T1000 (cell line): ENCODE measurements at regions not wholly inside any gene's neighbourhood (a gene's known extent, or its start where the extent isn't known, plus 50 kb on each side); places are given as distances from the start of the nearest gene placed in this dataset.
"Not testable (repeated sequence)": the region's sequence is repeated elsewhere in the genome, so short reads cannot be mapped to it uniquely, and the experiment has no call there.

ENCODE experiments used
- DNase-seq: peaks from one replicate; lab custom pipeline; 2025; ENCODE audit warnings: mixed read lengths; lab: John Stamatoyannopoulos, UW

DNA sequence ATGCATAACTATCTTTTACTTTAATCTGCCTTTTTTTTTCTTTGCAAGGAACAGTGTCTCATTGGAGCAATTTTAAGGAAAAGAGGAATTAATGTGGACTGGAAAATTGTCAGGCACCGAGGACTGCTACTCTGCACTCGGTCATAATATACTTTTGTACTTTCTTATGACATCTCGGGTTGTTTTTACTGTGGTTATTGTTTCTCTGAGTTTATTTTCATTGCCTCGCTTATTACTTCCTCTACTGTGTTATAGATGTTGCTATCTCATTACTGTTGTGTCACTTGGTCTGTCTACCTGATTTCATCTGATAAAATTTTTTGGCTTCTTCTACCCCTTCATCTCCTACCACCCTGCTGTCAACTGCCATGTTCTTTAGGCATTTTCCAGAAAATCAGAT, 213.5 kb upstream of the POU1F1 start:
- no peak for DNase-seq

DNA sequence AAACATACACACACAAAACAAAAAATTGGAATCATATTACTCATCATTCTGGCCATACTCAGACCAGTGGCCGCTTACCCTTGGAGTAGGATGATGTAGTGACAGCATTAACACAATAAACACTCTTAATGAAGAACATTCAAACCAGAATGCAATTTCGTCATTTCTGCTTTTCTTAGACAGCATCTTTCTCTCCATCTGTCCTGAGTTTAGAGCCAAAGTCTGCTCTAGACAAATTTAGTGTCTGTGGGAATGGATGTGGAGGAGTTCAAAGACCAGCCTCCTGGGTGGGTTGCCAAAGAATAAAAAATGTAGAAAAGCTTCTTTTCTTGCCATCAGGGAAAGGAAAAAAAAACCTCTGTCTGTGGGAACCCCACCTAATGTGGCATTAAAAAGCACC, 212.4 kb upstream of the POU1F1 start:
- DNase-seq: no peak

DNA sequence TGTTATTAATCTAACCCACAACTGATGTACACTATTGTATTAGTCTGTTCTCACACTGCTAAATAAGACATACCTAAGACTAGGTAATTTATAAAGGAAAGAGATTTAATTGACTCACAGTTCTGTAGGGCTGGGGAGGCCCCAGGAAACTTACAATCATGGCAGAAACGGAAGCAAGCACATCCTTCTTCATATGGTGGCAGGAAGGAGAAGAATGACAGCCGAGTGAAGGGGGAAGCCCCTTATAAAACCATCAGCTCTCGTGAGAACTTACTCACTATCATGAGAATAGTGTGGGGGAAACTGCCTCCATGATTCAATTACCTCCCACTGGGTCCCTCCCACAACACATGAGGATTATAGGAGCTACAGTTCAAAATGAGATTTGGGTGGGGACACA, 210.3 kb upstream of the POU1F1 start:
- DNase-seq: not testable (repeated sequence)

DNA sequence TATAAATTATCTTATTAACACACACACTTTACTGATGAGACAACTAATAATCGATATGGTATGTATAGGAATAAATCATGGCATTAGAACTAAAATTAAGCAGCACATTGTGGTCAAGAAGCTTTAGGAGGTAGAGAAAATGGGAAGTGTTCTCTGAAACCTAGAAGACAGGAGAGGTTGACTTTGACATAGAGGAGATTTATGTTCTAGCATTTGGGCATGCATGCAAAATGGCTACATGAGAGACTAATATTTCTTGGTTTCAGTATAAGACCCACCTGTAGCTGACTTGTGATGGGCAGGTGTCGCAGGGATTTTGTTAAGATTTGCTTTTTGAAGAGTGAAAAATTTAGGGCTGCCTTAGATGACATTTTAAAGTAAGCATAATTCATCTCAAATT, 209.7 kb upstream of the POU1F1 start:
- DNase-seq: no peak

DNA sequence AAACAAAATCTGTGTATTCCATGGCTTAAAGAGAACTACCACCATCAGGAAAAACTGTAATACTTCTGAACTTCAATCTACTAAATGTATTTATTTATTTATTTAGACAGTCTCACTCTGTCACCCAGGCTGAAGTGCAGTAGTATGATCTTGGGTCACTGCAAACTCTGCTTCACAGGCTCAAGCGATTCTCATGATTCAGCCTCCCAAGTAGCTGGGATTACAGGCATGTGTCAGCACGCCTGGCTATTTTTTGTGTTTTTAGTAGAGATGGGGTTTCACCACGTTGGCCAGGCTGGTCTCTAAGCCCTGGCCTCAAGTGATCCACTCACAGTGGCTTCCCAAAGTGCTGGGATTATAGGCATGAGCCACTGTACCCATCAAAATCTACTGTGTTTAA, 202.3 kb upstream of the POU1F1 start:
- no peak for DNase-seq

DNA sequence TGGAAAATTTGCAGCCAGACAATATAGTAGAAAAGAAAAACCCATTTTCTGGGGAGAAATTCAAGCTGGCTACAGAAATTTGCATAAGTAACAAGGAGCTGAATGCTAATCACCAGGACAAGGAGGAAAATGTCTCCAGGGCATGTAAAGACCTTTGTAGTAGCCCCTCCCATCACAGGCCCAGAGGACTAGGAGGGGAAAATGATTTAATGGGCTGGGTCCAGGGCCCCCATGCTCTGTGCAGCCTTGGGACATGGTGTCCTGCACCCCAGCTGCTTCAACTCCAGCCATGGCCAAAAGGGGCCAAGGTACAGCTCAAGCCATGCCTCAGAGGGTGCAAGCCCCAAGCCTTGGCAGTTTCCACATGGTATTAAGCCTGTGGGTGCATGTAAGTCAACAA, 197.6 kb upstream of the POU1F1 start:
- DNase-seq: no peak

DNA sequence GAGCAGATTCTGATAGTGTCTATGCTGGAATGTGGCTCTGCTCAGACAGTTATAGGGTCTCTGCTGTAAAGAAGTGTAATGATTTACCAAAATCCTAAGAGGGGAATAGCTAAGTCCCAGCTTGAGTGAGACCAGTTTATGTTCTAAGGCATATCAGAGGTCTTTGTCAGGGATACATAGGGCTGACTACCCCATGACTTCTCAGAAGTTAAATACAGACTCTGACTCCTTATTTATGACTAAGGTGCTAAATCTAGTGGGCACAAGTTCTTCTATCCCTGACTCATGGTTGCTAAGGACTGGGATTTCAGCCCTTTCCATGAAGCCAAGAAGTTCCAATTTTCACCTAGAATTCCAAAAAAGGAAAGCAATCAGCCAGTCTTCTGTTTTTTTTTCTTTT, 192.6 kb upstream of the POU1F1 start:
- no peak for DNase-seq

DNA sequence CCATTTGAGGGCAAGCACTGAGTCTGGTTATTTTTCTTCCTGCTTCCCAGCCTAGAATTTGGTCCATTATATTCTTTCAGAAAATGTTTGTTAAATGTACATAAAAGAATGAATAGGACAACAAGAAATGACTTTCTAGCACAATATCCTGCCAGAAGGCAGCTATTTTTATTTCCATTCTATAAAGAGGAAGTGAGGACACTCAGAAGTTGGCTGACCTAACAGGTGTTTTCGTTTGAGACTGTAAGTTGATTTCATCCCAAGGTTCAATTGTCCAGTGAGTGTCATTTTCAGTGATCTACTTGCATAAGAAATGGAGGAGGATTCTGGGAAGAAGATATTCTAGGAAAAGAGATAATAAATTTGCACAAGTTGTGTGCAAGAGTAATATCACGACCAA, 191.9 kb upstream of the POU1F1 start:
- DNase-seq: no peak

DNA sequence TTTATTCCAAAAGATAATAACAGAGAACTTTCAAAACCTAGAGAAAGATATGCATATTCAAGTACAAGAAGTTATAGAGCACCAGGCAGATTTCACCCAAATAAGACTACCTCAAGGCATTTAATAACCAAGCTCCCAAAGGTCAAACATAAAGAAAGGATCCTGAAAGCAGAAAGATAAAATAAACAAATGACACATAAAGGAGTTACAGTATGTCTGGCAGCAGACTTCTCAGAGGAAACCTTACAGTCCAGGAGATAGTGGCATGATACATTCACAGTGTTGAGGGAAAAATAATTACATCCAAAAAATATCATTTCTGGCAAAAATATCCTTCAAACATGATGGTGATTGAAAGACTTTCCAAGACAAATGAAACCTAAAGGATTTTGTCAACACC, 185.8 kb upstream of the POU1F1 start:
- no peak for DNase-seq

DNA sequence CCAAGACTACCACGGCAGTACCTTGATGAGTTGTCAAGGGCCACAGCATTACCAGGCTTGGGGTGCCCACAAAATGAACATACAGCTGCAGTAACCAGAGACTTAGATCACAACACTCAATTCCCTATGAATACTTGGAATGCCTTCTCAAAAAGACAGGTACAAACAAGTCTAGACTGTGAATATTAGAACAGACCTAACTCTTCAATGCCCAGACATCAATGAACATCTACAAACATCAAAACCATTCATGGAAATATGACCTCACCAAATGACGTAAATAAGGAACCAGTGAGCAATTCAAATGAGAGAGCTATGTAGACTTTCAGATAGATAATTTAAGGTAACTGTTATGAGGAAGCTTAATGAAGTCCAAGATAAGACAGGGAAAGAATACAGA, 185.1 kb upstream of the POU1F1 start:
- DNase-seq: no peak

DNA sequence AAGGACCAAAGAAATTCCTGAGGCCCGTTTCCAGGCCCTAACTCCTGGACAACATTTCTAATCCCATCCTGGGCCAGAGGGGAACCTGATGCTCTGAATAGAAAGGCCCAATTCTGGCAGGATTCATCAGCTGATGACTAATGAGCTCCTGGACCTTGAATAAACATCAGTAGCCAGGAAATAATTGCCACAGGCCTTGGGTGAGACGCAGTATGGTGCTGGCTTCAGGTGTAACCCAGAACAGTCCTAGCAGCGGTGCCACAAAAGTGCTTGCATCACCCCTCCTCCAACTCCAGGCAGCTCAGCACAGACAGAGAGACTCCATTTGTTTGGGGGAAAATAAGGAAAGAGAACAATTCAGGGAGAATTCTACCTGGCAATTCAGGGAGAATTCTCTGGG, 184.7 kb upstream of the POU1F1 start:
- no peak for DNase-seq

DNA sequence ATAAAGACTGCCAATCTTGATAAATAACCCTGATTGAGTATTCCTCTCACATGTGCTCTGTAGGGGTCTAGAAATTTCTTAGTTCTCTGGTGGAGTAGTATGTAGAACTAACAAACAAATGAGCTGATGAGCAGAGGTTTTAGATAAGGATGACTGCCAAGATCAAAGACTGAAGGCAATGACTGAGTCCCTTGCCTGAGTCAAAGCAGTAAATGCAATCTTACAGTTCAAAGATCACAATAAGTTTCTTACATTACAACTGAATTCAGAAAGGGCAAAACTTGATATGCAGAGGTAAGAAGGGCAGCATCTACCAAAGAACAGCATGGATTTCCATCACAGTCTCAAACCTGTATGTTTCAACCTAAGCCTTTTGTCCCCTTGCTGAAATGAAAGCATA, 172.2 kb upstream of the POU1F1 start:
- DNase-seq: no peak

DNA sequence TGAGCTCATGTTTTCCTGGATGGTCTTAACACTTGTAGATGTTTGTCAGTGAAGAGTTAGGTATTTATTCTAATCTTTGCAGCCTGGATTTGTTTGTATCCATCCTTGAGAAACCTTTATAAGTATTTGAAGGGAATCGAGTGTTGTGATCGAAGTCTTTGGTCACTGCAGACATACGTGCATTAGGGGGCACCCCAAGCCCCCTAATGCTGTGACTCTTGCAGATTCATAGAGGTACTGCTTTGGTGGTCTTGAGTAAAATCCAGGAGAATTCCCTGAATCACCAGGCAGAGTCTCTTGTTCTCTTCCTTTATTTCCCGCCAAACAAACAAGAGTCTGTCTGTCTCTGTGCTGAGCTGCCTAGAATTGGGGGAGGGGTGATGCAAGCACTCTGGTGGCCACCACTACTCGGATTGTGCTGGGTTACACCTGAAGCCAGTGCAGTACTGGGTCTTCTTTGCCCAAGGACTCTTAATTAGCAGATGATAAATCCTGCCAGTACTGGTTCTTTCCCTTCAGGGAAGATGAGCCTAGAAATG, 170.5 kb upstream of the POU1F1 start:
- DNase-seq: no peak

DNA sequence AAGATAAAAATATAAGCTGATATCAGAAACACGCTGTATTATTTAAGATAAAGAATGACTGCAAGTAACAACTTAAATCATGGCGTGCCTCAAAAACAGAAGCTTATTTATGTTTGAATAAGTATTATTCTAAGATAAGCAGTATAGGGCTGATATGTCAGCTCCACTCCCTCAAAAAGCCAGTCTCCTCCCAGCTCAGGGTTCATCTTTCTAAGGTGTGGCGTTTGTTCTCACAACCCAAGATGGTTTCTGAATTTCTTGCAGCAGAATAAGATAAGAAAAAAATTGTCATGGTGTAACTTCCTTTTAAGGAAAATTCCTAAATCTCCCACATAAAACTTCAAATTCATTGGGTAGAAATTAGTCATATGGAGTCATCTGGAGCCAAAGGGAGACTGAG, 166.1 kb upstream of the POU1F1 start:
- DNase-seq: no peak

DNA sequence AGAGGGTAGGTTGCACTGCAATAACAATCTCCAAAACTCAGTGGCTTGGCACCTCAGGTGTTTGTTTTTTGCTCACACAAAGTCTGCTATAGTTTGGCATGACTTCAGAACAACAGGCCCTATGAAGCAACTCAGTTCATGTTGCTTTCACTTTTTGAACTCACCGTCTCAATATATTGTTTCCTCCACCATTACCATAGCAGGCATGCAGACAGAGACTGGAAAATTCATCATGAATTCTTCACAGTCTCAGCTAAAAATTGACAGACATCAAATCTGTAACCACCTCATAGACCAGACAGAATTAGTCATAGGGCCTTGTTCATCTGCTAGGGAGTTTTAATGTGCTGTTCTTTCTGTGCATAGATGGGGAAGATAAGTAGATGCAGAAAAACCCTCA, 161.4 kb upstream of the POU1F1 start:
- no peak for DNase-seq

DNA sequence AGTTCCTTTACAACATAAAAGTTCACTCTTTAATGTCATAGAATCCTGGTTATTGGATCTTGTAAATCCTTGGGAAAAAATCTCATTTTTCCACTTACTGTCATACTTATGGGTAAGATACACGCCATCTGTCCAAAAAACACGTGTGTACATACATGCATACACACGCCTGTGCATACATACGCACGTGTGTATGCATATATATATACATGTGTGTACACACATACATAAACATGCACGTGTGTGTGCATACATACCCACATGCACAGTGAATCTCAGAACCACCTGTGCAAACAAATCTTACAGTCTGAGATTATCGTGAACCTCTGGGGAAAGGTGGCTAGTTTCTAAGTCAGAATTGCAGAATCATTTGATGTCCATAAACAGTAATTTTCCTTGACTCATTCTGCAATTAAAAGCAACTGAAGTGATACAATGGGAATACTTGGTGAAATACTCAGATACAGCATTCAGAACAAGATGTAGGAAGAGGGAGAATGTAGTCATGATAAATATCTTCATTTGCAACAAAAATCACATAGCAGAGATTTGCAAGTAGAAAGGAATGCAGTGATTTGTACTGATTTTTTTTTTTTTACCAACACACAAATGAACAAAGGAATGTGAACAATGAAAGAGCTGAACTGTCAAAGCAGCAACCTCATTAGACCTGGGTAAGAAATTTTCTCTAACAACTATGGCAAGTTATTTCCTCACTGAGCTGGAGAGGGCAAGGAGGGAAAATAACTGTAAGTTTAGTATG, 160.6 kb upstream of the POU1F1 start:
- DNase-seq: no peak

DNA sequence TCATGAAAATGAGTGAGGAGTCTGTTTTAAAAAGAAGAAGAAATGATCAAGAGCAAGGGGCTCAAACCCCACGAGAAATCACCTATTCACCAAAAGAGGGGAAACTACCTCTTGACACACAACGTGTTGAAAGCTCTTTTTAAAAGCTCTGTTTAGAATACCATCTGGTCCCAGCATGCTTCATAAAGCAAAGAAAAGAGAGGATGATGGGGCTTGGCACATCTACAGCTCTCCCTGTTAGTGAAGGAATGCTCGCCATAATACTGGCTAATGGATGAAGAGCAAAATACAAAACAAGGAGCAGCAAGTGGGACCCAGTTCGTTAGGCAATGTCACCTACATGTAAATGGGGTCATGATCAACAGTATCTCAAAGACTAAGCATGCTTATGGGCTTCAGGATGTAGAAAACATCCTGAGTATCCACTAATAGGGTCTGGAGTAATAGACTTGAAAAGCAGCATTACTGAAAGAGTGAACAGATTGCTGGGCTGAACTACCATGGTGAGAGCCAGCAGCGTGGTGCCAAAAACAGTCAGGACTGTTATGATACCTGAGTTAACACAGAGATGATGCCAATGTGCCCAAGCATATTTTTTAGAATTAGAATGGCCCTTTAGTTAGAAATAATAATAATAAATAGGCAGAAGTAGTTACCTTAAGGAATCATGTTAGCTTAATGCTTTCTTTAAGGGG, 159.7 kb upstream of the POU1F1 start:
- DNase-seq: no peak

DNA sequence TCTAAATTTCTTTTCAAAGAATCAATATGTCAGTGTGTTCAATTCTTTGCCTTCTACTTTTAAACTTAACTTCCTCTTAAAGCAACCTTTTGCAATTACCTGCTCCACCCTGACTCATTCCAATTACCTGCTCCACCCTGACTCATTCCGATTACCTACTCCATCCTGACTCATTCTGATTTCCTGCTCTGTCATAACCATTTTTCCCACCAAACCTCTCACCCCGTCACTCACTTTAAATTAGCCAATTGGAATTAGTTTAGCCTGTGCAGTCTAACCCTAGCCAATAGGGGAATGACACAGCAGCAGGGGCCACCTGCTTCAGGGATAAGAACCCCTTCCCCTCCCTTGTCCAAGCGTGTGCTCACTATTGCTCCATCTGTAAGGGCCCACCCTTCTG, 157.1 kb upstream of the POU1F1 start:
- DNase-seq: not testable (repeated sequence)

DNA sequence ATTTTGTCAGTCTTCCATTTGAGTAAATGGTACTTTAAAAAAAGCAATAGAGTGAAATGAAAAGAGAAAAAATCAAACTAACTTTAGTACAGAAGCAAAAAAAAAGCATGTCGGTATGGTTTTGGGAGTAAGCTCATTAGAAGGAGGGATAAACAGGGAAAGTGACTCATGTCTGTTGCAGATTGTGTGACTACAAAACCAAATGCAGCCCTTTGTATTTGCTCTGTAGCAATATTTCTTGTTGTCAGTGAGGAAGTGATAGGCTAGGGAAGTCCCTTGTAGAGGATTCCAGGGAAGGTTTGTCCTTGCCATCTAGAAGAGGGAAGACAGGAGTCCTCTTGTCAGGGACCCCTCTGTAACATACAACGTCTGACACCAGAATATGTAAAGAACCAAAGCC, 150.5 kb upstream of the POU1F1 start:
- no peak for DNase-seq

DNA sequence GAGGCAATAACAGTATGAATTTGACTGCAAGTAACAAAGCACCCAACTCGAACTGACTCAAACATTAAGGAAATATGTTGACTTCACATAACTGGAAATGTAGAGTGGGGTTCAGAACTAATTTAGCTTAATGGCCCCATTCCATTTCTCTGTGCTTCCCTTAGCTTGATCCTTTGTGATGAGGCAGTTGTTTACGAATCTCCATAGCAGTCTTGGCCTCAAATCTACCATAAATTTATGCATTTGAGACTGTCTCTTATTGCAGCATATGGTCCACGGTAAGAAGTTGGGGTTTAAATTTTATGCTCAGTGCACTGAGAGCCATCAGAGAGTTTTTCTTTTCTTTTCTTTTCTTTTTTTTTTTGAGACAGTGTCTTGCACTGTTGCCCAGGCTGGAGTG, 148.7 kb upstream of the POU1F1 start:
- no peak for DNase-seq

DNA sequence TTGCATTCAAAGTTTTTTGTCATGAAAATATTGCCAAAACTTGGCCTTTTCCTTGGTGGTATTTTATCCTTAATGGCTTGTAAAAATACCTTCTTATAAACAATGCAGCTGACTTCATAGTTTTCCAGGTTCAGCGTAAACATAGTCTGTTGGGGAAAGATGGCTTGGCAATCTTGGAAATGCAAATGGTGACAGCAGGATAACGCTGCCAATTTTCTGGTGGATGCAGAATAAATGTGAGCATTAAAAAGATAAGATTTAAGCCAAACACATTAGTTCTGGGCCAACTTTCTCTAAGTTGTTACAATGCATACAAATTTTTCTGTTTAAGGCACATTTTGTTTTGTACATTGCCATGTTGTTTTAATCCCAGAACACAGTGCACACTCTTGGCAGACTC, 147.0 kb upstream of the POU1F1 start:
- DNase-seq: no peak

DNA sequence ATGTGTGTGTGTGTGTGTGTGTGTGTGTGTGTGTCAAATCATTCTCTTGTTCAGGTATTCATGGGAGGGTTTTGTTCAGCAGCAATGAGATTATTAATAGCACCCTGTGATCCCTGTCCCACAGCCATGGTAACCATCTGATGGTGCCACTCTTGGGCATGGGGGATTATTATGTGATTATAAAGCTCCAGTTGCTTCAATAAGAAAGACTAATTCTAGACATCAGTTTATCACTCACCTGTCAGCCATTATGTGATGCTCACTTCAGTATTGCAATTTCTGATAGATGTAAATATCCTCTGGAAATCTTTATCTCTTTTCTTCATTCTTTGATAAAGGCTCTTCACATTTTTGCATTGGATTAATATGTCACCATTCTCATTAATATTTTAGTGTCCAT, 145.9 kb upstream of the POU1F1 start:
- no peak for DNase-seq

DNA sequence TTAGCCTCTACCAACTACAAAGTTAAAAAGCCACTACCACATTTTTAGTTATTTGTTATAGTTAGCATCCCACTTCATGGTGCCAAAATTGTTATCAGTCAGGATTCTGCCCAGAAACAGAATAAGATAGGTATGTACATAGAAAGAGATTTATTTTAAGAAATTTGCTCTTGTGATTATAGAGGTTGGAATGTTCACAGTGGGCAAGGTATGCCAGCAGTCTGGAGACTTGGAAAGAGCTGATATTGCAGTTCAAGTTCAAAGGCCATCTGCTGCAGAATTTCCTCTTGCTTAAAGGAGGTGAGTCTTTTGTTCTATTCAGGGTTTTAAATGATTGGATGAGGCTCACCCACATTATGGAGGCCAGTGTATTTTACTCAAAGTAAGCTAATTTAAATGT, 143.8 kb upstream of the POU1F1 start:
- DNase-seq: no peak

DNA sequence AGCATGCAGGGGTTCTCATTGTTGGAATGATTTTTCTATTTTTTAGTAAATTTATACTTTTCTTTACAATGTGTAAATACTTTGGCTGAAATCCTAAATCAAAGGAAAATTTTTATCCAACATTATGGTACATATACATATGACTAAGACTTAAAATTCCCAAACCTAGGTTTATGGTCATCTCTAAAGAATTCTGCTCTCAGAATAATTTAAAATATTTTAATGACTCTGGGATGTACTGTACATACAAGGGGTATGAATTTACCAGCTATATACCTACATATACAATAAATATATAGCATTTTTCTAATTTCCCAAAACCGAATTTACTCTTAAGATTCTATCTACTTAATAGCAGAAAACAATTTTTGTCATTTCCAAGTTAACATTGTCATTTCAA, 137.9 kb upstream of the POU1F1 start:
- no peak for DNase-seq
